SH-SY5Y (cell line): ENCODE measurements at regions not wholly inside any gene's neighbourhood (a gene's known extent, or its start where the extent isn't known, plus 50 kb on each side); places are given as distances from the start of the nearest gene placed in this dataset.

Experiments used
- GATA2 ChIP-seq: IDR thresholded peaks from 2 replicates; pipeline ENCODE4 v1.6.1; 2011; ENCODE audit warnings: mild to moderate bottlenecking, low read depth, low read length
- GATA3 ChIP-seq: IDR thresholded peaks from 2 replicates; pipeline ENCODE4 v1.6.1; 2011; ENCODE audit warnings: low read depth, mild to moderate bottlenecking, low read length, moderate library complexity

DNA sequence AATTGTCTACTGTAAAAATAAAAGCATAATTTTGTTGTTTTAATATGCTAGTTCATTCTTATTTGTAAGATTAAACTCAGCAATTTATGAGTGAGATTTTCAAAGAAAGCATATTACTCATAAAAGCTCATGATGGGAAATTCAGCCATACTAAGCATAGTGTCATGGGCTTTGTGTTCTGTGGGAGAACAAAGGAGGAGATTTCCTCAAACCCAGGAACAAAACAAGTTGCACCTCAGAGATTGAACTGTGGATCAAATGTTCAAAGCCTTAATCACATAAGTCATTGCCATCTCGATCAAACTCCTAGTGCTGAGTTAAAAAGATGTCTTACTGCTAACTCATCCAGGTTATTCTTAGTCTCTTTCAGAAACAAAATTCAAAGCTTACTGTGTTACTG, 85.6 kb upstream of the PDZRN3 start:
- TF ChIP-seq GATA3, result no peak
- TF ChIP-seq GATA2, result no peak
